ENCODE measurements at regions not wholly inside any gene's neighbourhood (a gene's known extent, or its start where the extent isn't known, plus 50 kb on each side); places are given as distances from the start of the nearest gene placed in this dataset.
A peak's percentile ranks its signal among the peaks of the same experiment; 100 is the strongest.

DNA sequence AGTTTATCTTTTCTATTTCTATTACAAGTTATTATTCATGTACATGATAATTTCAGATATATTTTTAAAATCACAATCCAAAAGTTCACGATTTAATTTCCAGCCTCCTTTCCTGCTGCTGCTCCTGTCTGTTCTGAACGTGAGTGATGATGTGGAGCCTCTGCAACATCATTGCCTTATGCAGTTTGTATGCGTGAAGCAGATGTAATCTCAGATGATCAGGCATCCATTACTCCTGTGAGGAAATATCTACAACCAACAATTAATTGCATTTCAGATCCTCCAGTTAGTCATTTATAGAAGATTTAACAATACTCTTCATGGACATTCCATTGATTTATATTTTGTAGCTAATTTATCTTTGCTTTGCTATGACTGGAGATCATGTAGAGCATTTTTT lies 668.7 kb upstream of the EPHA5 start:
- intact Hi-C loops (cut with DNase I) = no loop called here
- Histone ChIP-seq H3K4me1 (no peaks in the 10 kb centered on the region), H3K4me3 (no peak overlapping the region), H3K27ac (no peak overlapping the region), H3K36me3 (no peaks in the 10 kb centered on the region), H3K9me3 (no peaks in the 10 kb centered on the region), H3K27me3 (no peaks in the 10 kb centered on the region)
- DNase-seq (no peak), ATAC-seq (no peak)
- TF ChIP-seq, protein P1, sequence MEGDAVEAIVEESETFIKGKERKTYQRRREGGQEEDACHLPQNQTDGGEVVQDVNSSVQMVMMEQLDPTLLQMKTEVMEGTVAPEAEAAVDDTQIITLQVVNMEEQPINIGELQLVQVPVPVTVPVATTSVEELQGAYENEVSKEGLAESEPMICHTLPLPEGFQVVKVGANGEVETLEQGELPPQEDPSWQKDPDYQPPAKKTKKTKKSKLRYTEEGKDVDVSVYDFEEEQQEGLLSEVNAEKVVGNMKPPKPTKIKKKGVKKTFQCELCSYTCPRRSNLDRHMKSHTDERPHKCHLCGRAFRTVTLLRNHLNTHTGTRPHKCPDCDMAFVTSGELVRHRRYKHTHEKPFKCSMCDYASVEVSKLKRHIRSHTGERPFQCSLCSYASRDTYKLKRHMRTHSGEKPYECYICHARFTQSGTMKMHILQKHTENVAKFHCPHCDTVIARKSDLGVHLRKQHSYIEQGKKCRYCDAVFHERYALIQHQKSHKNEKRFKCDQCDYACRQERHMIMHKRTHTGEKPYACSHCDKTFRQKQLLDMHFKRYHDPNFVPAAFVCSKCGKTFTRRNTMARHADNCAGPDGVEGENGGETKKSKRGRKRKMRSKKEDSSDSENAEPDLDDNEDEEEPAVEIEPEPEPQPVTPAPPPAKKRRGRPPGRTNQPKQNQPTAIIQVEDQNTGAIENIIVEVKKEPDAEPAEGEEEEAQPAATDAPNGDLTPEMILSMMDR (IDR thresholded peaks at IDR 0.05) = no peak

DNA sequence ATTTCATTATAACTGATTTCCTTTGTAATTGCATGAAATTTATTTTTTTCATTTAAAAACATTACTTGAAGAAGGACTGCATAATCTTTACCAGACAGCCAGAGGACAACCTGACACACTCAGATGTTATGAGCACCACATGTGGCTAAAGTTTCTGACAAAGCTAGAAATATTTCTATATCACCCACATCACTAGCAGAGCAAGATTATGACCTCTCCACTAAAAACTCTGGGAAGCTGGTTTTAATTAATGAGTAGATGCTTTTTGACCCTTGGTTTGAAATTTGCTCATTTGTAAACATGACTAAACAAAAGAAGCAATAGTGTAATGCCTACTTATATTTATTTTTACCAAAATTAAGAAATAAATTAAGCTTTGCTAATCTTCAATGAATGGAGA lies 661.5 kb upstream of the EPHA5 start:
- no peak for ATAC-seq
- no peaks in the 10 kb centered on the region for H3K4me1 ChIP-seq
- no peak overlapping the region for H3K27ac ChIP-seq
- DNase-seq = no peak
- H3K9me3 ChIP-seq = no peaks in the 10 kb centered on the region
- TF ChIP-seq, protein P1 (IDR thresholded peaks at IDR 0.05) = no peak
- H3K4me3 ChIP-seq = no peak overlapping the region
- H3K27me3 ChIP-seq = no peaks in the 10 kb centered on the region
- intact Hi-C loops (cut with DNase I) = no loop called here
- H3K36me3 ChIP-seq = no peaks in the 10 kb centered on the region

DNA sequence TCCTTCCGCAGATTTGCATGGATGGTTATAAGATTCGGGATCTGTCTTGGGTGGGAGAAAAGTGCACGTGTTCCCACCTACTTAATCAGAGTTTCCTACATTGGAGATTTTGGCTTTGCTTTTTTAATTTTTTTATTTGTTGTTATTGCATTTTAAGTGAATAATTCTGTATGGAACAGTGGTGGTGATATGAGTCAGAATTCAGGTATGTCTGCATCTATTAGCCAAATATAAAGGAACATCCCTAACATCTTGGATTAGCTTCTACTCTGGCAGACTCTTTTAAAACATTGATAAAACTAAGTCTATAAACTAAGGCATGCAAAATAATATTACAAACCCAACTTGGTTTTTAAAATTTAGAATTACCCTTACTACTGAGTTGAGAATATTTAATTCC lies 659.8 kb upstream of the EPHA5 start:
- no peaks in the 10 kb centered on the region for H3K27me3 ChIP-seq
- intact Hi-C loops (cut with DNase I) = no loop called here
- no peak overlapping the region for H3K4me3 ChIP-seq
- no peak overlapping the region for H3K27ac ChIP-seq
- ATAC-seq (no peak), DNase-seq (no peak)
- H3K36me3 ChIP-seq = no peaks in the 10 kb centered on the region
- TF ChIP-seq, protein P1 (IDR thresholded peaks at IDR 0.05) = no peak
- H3K9me3 ChIP-seq = no peaks in the 10 kb centered on the region
- H3K4me1 ChIP-seq = no peaks in the 10 kb centered on the region

DNA sequence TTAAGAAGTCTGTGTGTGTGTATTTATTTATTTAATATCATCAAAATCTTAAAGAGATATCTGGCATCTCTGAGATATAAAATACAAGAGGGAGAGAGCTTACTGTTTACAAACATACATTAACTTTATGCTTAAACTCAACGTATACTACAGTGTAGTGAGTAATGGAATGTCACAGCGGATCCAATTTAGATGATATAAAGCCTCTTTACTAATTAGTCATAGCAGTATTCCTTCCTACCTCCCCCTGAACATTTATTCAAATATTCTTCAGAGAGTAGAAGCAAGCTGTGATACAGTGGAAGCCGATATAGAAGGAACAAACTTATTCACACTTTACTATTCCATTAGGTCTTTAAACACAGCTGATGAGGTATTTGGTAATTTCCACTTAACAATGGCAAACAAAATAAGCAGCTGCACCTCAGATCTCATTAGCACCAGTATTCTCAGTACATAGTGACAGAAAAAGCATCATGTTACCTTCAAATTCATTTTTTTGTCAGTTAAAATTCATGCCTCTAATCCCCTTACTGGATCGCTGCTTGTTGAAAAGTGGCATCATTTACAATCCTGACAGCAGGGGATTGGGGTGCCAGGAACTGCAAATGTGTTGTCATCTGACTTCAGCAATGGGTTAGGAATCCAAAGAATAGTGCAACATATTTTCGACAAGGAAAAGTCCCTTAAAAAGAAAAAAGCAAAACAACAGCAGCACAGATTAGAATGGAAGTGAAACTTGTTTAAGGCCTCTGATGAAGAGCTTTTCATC lies 658.7 kb upstream of the EPHA5 start:
- H3K27ac ChIP-seq = no peak overlapping the region
- no peaks in the 10 kb centered on the region for H3K4me1 ChIP-seq
- no peak overlapping the region for H3K4me3 ChIP-seq
- no peaks in the 10 kb centered on the region for H3K36me3 ChIP-seq
- no peaks in the 10 kb centered on the region for H3K27me3 ChIP-seq
- ATAC-seq (no peak), DNase-seq (no peak)
- TF ChIP-seq, protein P1 (IDR thresholded peaks at IDR 0.05) = no peak
- H3K9me3 ChIP-seq = no peaks in the 10 kb centered on the region
- intact Hi-C loops (cut with DNase I) = no loop called here

DNA sequence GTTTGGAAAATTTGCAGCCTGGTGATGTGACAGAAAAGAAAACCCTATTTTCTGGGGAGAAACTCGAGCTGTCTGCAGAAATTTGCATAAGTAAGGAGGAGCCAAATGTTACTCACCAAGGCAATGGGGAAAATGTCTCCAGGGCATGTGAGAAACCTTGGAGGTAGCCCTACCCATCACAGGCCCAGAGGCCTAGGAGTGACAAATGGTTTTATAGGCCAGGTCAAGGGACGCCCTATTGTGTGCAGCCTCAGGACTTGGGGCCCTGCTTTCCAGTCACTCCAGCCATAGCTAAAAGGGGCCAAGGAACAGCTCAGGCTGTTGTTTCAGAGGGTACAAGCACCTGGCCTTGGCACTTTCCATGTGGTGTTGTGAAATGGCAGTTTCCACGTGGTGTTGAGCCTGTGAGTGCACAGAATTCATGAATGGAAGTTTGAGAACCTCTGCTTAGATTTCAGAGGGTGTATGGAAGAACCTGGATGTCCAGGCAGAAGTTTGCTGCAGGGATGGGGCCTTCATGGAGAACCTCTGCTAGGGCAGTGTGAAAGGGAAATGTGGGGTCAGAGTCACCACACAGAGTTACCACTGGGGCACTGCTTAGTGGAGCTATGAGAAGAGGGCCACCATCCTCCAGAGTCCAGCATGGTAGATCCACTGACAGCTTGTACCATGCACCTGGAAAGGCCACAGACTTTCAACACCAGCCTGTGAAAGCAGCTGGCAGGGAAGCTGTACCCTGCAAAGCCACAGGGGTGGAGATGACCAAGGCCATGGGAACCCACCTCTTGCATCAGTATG lies 637.6 kb upstream of the EPHA5 start:
- TF ChIP-seq, protein P1 (IDR thresholded peaks at IDR 0.05) = no peak
- Histone ChIP-seq H3K4me1 (no peaks in the 10 kb centered on the region), H3K36me3 (no peaks in the 10 kb centered on the region), H3K27ac (no peak overlapping the region), H3K4me3 (no peak overlapping the region), H3K9me3 (peaks cover 0 to 17% of the 10 kb centered on the region in 2 donors), H3K27me3 (no peaks in the 10 kb centered on the region)
- intact Hi-C loops (cut with DNase I) = no loop called here
- no peak for ATAC-seq
- DNase-seq = peak in 1 of 4 donors; percentile 3
